ENCODE measurements at regions not wholly inside any gene's neighbourhood (a gene's known extent, or its start where the extent isn't known, plus 50 kb on each side); places are given as distances from the start of the nearest gene placed in this dataset.
A peak's percentile ranks its signal among the peaks of the same experiment; 100 is the strongest.

DNA sequence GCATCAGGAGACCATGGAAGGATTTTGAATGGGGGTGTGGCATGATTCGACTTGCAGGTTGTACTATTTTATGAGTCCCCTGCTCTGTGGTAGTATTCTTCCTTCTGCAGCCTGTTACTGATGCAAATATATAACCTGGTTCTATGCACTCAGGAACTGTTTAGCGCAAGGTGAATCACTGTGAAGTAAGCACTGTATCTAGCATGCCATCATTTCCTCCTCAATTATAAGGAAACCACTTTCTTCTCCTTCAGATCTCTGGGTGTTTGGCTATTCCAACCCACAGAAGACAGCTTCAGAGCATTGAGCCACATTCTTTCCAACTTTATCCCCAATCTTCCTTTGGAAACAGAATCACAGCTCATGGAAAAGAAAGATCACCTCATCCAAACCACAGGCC lies 176.7 kb downstream of the DIPK2A start:
- DNase-seq, result no peak

DNA sequence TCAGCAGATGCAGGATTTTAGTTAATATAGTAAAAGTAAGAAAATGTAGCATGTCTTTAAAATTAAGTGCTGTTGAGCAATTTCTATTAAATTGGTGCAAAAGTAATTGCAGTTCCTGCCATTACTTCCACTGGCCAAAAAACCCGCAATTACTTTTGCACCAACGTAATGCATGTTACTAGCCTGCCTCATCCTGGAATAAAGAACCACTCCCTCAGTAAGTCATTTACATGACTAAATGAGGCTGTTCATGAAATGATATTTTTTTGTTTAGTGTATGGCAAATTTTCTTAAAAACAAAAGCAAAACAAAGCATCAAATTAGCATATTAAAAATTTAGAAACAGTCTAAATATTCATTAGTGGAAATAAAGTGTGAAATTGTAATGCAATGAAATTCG lies 180.4 kb downstream of the DIPK2A start:
- DNase-seq, result no peak

DNA sequence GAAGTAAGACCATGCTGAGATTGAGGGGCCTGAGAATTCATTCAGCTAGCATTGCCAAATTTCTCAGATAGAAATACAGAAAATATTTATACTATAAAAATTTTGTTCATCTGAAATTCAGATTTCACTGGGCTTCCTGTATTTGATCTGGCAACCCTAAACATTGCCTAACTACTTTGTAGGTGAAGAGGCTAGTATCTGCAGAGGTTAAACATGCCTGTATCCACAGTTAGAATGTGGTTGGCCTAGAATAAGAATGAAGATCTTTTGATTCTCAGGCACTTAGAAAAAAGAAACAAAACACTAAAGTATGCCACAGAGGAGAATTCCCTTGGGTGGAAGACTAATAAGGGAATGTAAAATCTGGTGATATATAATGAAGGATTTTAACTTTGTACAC lies 189.0 kb downstream of the DIPK2A start:
- DNase-seq, result no peak

DNA sequence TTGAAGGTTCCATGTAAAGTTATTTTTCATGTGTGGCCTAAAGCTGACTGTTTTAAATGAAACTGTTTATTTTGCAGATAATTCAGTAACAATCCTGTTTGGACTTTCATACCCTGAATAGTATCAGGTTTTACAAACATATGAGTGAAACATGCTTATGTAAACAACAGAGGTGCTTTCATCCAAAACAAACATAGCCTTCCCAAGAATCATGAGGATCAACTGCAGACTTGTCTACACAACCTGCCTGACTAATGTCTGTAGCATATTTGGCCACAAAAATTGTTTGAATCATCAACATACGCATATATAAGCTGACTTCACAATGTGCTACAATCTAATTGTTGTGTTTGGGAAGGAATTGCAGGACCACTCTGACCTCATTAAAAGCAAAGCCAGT lies 190.4 kb downstream of the DIPK2A start:
- no peak for DNase-seq

DNA sequence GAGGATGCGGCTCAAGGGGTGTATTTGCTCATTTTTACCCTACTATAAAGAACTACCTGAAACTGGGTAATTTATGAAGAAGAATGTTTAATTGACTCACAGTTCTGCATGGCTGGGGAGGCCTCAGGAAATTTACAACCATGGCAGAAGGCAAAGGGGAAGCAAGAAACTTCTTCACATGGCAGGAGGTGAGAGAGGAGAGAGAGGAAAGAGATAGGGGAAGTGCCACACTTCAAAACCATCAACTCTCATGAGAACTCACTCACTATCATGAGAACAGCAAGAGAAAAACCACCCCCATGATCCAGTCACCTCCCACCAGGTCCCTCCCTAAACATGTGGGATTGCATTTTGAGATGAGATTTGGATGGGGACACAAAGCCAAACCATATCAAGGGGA lies 192.7 kb downstream of the DIPK2A start:
- no peak for DNase-seq

DNA sequence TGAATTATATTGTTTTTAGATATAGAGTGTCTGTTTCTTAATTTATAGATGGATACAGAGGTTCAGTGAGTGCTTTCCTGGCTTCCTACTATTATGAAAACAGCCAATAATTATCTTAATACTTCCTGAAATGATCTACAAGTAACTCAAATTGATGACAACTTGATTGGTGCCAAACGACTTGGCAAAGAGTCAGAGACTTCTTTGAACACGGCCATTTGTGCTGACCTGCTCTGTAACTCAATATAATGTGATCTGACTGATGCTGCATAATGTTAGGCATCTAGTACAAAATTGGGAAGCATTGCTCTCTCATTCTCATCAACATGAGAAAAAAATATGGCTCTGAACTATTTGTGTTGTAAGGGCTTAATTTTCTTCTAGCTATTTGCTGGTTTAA lies 193.9 kb downstream of the DIPK2A start:
- no peak for DNase-seq

DNA sequence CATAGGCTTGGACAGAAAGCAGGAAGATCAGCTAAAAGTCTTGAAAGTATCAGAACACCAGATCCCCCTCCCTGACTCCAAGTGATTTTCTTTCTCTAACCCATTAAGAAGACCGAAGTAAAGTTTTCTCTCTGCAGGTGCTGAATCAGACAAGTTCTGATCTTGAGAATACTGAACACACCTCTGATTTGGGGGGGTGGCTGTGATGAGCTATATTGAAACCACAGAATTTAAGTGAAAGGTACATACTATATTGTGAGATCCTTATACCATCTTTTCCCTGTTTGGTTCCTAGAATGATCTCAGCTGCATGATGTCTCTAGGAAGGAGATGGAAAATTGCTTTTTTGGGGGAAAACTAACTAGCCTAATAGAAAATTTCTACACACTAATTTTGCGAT lies 196.0 kb downstream of the DIPK2A start:
- DNase-seq, result no peak

DNA sequence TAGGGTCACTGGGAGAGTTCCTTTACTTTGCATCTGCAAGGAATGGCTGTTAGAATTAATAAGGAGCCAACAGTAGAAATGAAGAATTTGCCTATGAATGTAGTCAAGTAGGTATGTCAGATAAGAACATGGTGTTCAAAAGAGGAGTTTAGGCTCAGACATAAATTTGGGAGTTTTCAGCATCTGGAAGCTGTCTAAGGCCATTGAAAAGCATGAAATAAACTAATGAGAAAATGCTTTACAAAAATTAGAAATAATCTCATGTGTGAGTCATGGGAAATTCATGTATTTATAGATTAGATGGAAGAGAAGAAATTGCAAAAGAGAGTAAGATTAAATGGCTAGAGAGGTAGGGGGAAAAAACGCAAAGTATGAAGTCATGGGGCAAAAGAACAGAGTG lies 201.9 kb downstream of the DIPK2A start:
- DNase-seq, result no peak

DNA sequence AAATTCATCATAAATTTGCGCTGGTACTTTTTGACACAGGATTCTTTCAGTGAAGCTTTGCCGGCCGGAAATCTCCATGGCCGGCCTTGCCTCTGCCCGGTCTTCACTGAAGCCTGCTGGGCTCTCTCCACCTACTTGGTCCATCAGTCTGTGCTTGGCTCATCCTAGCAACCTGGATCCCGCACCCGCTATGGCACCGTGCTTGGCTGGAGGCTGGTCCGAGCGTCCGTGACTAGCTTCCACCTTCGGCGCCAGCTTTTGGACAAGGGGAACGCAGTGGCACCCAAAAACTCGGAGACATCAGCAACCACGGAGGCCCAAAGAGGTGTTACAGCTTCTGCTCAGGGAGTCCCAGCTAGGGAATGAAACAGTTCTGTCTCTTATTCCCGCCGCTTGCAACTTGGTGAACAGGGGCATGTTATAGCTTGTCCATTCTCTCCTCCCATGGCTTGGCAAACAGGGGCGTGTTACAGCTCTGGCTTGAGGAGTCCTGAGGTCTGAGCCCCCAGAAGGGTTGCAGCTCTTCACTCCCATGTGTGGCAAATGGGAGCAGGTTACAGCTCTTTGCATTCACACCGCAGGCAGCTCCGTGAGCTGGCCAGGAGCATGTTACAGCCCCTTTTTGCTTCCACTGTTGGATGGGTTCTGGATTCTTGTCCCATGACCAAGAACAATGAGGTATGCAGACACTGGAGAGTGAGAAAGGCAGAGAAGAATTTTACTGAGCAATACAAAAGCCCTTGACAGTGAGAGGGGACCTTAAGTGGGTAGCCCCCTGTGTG lies 204.2 kb downstream of the DIPK2A start:
- no peak for DNase-seq

DNA sequence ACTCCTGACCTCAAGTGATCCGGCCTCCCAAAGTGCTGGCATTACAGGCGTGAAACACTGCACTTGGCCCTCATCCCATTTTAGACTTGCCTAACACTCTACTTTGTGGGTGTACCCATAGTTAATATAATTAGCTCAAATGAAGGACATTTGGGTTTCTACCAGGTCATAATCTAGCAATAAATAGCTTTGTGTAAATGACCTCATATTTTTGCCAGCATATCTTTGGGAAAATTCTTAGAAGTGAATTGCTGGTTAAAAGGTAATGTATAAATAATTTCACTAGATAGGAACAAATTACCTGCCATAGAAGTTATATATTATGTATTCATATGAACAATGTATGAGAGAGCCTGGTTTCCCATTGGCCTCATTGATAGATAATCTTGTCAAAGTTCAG lies 206.0 kb downstream of the DIPK2A start:
- no peak for DNase-seq

DNA sequence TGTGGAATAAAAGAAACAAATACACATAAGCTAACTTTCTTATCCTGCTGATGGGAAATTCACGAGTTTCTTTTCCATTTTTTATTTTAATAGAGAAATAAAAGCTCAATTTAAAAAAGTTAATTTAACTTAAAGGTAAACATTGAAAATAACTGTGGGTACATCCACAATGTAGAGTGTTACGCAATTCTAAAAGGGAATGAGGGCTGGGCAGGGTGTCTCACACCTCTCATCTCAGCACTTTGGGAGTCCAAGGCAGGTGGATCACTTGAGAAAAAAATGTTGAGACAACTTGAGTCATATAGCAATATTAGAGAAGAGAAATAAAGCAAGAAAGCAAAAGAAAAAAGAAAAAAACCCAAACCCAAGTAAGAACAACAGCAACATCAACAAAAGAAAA lies 207.0 kb downstream of the DIPK2A start:
- DNase-seq, result no peak

DNA sequence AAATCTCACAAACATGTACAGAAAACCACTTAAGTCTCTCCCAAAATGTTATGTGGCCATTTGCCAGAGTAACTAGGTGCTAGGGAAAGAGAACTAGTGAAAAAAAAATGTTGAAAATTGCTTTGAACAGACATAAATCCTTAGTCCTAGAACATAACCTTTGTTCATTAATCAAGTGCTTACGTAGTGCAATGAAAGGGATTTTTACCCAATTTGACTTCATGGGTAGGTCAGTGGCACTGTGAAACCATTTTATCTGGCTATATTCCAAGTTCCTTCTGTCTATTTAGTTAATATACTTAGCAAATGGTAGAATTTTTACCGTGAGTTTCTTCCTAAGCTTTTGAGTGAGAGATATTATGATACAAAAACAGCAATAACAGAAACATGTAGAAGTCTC lies 209.4 kb downstream of the DIPK2A start:
- no peak for DNase-seq

DNA sequence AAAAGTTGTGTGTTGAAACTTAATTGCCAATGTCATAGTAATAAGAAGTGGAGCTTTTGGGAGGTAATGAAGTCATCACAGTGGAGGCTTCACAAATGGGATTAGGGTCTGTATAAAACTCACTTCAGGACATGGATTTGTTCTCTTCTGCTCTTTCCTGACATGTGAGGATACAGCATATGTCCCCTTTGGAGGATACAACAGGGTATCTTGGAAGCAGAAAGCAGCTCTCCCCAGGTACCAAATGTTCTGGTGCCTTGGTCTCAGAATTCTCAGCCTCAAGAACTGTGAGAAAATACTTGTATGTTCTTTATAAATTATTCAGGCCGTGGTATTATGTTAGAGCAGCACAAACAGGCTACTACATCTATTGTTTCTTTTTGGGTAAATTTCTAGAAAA lies 210.9 kb downstream of the DIPK2A start:
- no peak for DNase-seq

DNA sequence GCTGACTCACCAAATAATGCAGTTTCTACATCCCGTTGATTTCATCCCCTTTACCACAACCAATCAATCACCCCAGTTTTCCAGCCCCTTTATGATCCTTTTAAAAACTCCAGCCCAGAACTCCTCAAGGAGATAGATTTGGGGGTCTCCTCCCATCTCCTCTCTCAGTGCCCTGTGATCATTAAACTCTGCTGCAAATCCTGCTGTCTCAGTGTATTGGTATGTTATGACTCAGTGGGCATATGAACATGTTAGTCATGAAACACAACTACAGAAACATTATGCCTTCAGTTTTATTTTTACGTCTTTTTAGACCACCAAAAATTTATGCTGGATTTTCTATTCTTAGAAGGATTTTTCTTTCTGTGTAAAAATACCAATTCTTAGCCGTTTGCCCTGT lies 213.7 kb downstream of the DIPK2A start:
- no peak for DNase-seq

DNA sequence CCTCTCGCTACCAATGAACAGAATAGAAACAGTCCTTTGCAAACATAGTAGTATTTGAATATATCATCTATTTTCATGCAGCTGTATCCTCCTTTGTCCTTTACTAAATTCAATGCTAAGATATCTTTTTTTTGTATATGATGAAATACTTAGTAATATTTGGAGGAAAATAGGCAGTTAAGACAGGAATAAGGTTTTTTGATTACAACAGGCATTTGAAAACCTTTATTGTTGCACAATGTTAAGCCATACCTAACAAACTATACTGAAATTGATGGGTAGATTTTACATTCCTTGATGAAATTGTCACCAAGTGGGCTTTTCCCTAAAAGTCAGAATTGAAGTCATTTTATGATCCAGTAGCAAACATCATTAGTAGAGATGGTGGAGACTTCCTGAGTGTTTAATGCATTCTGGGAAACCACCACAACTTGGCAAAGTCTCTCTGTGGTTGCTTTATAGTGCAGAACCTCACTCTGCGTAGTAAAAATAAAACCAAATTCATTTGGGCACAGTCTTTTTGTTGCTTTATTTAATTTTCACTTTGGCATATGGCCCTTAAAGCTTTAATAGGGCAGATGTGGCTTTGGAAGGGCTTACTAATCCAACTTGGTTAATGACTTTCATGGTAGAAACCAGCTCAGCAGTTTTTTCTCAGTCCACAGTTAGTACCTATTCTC lies 216.0 kb downstream of the DIPK2A start:
- DNase-seq, result no peak

DNA sequence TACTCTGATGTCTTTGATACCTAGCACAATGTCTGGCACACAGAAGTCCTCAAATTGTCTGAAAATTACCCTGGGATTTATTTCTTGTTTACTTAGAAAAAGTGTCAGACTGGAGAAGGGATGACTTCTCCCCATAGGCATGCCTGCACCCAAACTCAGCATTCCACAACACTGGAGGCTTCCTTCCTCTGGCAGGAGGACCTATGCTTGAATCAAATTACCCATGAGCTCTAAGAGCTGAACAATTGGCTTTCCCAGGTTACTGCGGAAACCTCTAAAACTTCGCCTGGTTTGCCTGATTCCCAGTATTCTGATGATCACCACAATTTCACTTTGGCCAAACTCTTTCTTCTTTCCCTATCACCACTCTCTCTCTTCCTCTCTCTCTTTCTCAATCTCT lies 217.4 kb downstream of the DIPK2A start:
- DNase-seq, result no peak

DNA sequence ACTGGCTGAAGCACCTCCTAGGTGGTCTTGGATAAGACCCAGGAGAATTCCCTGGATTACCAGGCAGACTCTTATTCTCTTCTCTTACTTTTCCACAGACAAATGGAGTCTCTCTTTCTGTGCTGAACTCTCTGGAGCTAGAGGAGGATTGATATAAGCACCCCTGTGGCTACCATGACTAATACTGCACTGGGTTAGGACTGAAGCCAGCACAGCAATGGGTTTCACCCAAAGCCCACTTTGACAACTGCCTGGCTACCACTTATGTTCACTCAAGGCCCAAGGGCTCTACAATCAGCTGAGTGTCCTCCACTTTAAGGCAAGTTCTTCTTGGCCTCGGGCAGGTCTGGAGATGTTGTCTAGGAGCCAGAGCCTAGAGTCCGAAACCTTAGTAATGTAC lies 225.5 kb downstream of the DIPK2A start:
- DNase-seq, result no peak

DNA sequence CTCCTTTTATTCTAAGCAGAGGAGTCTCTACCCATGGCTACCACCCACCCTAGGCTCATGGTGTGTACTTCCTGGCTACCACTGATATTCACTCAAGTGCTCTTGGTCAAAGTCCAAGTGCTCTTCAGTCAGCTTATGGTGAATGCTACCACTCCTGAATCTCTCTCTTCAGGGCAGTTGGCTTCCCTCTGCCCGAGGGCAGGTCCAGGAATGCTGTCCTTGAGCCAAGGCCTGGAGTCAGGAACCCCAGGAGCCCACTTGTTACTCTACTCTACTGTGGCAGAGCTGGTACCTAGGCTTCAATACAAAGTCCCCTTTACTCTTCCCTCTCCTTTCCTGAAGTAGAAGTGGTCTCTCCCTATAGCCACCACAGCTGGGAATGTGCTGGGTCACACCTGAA lies 226.0 kb downstream of the DIPK2A start:
- no peak for DNase-seq

DNA sequence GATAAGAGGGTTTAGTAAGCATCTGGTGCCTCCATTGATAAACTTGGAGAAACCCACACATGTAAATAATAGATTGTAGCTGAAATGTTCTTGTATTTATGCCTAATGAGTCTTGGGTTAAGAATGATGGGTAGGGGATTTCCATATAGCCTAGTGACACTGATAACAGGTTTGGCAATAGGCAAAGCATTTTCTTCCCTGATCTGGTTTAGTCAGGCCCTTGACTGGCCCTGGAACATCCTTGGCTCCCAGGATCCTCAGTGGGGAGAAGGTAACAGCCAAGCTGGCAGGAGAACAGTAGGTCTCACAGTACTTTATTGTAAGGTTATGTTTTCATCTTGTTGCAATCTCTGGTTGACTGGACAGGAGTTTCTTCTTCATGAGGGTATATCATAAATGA lies 228.4 kb downstream of the DIPK2A start:
- DNase-seq, result peak; percentile 3

DNA sequence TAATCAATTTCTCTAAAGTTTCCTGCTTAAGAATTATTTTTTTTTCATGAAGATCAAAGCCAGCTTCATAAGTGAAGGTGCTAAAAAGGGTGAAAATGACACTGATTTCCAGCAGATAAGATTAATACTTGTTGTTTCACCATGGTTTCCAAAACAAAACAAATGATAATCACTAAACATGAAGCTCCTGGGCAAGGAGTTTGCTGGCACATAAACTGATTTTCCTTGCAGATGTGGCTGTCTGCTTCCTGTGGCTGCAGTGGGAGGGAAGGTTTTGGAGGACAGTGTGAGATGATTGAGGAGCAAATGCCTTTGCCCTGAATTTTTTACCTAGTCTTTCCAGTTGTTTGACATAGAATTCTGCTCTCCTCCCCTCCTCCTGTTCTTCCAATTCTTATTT lies 228.8 kb downstream of the DIPK2A start:
- no peak for DNase-seq

DNA sequence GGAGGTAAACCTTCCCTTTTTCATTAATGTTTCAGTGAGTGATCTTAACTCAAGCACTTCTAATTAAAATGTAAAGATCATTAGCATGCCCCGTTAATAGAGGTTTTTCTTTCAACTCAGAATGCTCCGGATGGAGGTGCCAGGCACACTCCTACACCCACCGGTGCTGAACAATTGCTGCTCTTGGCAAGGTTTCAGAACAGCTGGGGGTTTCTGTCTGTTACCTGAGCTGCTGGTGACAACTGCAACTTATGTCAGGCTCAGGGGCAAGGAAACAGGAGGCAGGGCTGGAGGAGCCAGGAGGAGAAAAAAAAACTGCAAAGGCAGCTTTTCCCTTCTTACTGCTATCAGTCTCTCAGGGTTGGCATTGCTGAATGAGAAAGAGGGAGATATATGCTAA lies 250.1 kb downstream of the DIPK2A start:
- DNase-seq, result no peak

DNA sequence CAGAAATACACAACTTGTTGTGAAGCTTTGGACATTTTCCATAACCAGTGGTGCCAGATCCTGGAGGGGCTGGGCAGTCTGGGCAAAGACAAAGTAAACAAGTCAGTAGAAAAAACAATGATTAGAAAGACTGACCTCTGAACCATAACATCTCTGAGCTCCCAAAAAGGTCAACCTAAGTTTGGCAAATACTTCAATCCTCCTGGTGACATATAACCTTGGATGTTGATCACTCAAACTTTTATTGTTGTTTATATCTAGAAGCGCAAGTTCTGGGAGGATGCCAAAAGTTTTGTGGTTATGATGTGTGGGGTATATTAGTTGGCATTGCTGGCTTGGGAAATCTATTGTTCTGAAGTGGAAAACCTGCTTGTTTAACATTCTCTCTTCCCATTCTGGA lies 257.7 kb downstream of the DIPK2A start:
- DNase-seq, result no peak

DNA sequence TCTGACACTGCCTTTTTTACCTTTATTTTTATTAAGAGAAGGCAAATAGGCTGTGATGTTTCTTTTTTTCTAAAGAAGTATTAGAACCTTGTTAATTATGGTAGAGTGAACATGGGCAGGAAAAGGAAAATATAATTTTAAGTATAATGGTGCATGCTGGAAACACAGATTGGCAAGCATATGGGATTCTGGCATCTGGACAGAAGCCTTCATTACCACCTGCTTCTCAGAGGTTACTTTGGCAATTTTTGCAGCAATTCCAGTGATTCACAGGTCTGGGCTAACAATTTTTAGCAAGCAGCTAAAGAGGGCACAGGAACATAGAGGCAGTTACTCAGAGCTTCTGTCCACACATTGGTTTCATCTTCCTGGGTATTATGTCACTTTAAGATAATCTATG lies 258.3 kb downstream of the DIPK2A start:
- DNase-seq, result no peak

DNA sequence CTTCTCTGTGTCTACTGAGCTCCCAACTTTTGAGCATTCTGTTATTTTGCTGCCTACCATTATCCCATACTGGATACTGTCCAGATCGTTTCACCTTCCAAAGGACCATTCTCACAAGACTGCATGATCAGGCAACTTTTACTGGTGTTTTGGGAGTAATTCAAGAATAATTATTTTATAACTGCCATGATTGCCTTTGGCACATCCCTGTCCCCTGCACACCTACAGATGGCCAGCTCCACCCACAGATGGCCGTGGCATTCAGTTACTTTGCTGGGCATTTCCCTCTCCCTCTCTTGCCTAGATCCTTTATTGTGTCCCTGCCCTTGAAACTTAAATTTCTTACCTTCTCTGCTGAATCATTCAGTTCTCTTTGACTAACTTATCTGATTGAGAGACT lies 263.9 kb downstream of the DIPK2A start:
- no peak for DNase-seq

DNA sequence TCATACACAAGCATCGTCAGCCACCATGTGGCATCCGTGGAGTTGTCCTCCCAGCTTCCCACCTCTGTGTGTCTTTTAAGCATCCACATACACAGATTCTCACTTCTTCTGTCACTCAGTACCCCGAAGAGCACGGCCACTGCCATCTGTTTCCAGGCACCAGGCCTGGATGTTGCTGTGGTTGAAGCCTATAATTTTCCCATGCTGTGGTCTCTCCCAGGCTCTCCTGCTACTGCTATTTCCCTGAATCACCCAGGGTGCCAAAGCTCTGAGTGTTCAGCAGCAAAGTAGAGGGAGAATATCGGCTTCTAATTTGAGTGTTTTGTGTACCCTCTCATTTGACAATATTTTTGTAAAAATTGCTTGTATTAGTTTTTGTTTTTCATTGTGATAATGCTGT lies 265.7 kb downstream of the DIPK2A start:
- DNase-seq, result no peak
